CD4-positive, alpha-beta T cell treated with Interferon alpha-2 for 1 hour (primary cell): ENCODE measurements at regions not wholly inside any gene's neighbourhood (a gene's known extent, or its start where the extent isn't known, plus 50 kb on each side); places are given as distances from the start of the nearest gene placed in this dataset.
"Not testable (repeated sequence)": the region's sequence is repeated elsewhere in the genome, so short reads cannot be mapped to it uniquely, and the experiment has no call there.

Experiments
- DNase-seq, 2 donors: peaks; one replicate each; pipeline ENCODE4 v3.0.0-alpha.2; 2020 to 2022

- DNase-seq: no peak
These were observed 478.5 kb upstream of the AMELY start for GRCh38 chrY:7390056-7390455.

GRCh38 chrY:7382988-7383387, 471.4 kb upstream of the AMELY start:
- no peak for DNase-seq

DNA sequence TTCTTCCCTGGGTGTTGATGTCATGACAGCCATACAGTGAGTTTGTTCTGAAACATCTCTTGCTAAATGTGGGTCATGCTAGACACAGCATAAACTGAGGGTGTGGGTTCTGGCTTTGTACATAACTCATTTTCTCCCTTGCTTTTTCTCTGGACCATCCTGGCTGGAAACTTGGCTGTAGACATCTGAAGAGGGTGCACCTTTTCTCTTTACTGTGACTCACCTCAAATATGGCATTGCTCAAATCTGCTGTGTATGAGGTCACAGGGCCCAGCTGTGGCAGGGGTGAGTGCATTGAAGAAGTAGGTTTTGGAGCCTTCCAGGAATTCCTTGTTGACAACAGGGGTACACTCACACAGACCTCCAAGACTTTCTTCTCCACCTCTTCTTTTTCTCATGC, 465.5 kb upstream of the AMELY start:
- no peak for DNase-seq

GRCh38 chrY:7374485-7374884, 462.9 kb upstream of the AMELY start:
- DNase-seq: not testable (repeated sequence)

GRCh38 chrY:7371953-7372352, 460.4 kb upstream of the AMELY start:
- not testable (repeated sequence) for DNase-seq

- DNase-seq: not testable (repeated sequence)
These were observed 459.5 kb upstream of the AMELY start for GRCh38 chrY:7371026-7371425.

DNA sequence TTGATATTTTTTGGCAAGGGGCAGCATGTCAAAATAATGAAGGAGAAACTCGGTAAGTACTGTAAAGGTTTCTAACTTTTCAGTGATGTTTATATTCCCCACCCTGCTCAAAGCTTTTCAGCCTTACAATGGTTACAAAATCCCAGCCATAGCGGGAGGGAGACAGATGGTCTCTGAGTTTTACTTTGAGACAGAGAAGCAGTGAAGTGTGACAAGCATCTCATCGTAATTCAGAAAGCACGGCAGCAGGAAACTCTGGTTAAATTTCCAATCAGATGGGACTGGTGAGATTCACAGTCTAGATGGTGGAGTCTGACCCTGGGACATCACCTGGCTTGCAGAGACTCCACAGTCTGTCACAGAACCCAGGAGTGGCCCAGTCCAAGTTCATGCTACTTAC, 448.0 kb upstream of the AMELY start:
- DNase-seq: no peak

DNA sequence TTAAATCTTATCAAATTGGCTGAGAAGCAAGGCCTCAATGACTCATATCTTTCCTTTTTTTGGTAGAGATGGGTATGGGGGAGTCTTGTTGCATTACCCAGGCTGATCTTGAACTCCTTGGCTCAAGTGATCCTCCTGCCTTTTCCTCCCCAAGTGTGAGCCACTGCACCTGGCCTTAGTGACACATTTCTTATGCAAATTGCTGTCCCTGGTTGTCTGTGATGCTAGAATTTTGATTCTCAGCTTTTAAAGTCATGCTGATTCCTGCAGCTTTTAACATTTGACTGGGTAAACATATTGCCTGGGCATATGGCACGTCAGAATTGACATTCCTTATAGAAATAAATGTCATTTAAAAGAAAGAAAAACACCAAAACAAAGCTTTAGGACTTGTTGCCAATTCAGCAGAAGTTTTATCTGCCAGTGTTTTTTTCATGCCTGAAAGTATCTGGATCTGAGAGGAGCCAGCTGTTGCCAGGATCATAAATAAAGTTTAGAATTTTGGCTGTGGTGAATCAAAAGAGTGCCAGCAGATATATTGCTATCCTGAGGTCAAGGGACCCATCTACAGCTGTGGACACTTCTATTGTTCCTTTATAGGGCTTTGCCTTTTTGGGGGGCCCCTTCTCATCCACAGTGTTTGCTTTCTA, 446.7 kb upstream of the AMELY start:
- DNase-seq: no peak

GRCh38 chrY:7355891-7356290, 444.3 kb upstream of the AMELY start:
- DNase-seq: not testable (repeated sequence)

GRCh38 chrY:7344661-7345060, 433.1 kb upstream of the AMELY start:
- DNase-seq: peak in 1 of 2 donors; percentile 57

DNA sequence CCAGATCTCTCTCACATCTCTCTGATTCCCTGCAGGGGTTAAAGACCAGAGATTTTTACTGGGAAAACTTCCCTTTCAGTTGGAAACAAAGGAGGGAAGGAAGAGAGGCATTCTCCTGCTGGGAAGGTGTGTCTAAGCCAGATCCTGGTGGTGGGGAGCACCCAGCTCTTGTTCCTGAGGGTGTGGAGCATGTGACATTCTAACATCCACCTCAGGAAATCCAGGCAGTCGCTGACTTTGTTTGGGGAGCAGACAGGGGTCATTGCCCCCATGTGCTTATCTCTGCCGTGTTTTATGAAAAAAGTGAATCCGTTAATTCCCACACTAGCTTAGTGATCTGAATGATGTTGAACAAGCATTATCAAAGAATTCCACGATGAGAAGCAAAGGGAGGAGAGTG, 431.7 kb upstream of the AMELY start:
- no peak for DNase-seq

DNA sequence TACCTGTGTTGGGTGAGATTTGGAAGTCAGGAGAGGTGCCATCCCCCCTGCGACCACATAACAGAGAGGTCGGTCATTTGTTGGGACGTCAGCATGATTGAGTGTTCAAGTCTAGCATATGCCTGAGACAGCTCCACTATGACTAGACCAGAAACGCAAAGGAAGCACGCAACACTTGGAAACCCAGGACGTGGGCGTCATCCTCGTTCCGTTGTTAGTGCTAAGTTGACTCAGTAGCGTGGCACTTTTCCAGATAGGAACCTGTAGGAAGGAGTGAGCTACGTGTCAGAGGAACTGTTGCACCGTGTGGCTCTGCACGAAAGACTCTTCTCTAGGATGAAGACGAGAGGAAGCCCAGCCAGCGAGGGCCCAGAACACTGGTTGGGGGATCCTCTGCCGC, 431.2 kb upstream of the AMELY start:
- DNase-seq: not testable (repeated sequence)

- DNase-seq: peak in 1 of 2 donors; percentile 44
These were observed 428.0 kb upstream of the AMELY start for GRCh38 chrY:7339391-7340087.

- peak in 1 of 2 donors; percentile 34 for DNase-seq
These were observed 424.7 kb upstream of the AMELY start for GRCh38 chrY:7336023-7336873.

DNA sequence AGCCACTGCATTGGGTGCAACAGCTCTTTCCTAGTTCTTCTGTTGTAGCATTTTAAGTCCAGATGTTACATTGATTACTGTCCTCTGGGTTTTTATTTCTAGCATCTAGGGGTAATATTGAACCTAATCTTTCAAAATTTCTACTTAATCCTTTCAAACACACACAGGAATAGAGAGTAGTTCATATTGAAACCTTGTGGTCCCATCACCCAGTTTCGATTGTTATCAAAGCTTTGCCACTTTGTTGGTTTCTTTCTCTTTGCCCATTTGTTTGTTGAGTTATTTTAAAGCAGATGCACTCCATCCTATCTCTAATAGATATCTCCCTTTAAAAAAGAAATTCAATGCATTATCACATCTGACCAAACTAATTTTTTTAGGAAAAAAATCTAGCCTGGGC, 422.9 kb upstream of the AMELY start:
- peak in 1 of 2 donors; percentile 23 for DNase-seq

GRCh38 chrY:7326296-7327246, 415.0 kb upstream of the AMELY start:
- DNase-seq: peak in 1 of 2 donors; percentile 70

- DNase-seq: peak in 1 of 2 donors; percentile 15
These were observed 414.0 kb upstream of the AMELY start for GRCh38 chrY:7325531-7325930.

GRCh38 chrY:7320751-7321150, 409.2 kb upstream of the AMELY start:
- no peak for DNase-seq

DNA sequence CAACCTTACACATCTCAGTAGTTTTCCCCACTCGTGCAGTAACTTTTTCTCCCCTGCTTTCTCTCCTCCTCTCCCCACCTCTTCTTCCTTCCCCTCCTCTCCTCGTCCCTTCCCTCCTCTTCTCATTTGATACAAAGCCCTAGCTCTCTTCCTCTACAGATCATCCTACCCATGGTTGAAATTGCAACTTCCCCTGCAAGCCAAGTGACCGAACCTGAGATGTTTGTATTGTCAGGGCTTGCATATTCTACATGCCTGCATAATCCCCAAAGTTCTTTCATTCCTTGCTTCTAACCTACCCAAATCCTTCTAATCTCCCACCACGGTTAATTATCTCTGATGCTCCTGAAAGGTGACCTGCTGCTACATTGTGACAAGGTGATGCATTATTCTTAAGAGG, 408.6 kb upstream of the AMELY start:
- not testable (repeated sequence) for DNase-seq

GRCh38 chrY:7318122-7318521, 406.6 kb upstream of the AMELY start:
- DNase-seq: no peak

GRCh38 chrY:7317571-7317970, 406.0 kb upstream of the AMELY start:
- DNase-seq: no peak

- DNase-seq: peak in 1 of 2 donors; percentile 80
These were observed 399.1 kb upstream of the AMELY start for GRCh38 chrY:7310482-7311269.
